Neural cell (in vitro differentiated cells): ENCODE measurements at regions not wholly inside any gene's neighbourhood (a gene's known extent, or its start where the extent isn't known, plus 50 kb on each side); places are given as distances from the start of the nearest gene placed in this dataset.

Experiments
- H2AFZ ChIP-seq: fragments of 200-600, 300-800 bp; sonication (generic), shearing (Covaris generic); 2 replicates; pipeline ENCODE4 v1.6.0; 2014; ENCODE audit warnings: low read depth, mild to moderate bottlenecking, antibody characterized with exemption, low read length, moderate library complexity
- H3F3A ChIP-seq: fragments of 200-600 bp; shearing (Covaris generic); 2 replicates; pipeline ENCODE4 v1.6.1; 2016; ENCODE audit warnings: mild to moderate bottlenecking, moderate library complexity, mixed read lengths, antibody characterized with exemption, low read length; ENCODE audit not compliant: insufficient read depth, poor library complexity, severe bottlenecking
- H3K27ac ChIP-seq: fragments of 200-600, 300-800 bp; sonication (generic), shearing (Covaris generic); 2 replicates; pipeline ENCODE4 v1.5.1; 2014; ENCODE audit warnings: mild to moderate bottlenecking, low read length, moderate library complexity
- H3K27me3 ChIP-seq: fragments of 300-800, 200-600 bp; sonication (generic), shearing (Covaris generic); 2 replicates; pipeline ENCODE4 v1.6.0; 2014; ENCODE audit warnings: mild to moderate bottlenecking, low read depth, low read length, moderate library complexity; ENCODE audit not compliant: insufficient read depth
- H3K36me3 ChIP-seq: fragments of 300-800, 200-600 bp; sonication (generic), shearing (Covaris generic); 2 replicates; pipeline ENCODE4 v1.5.1; 2014; ENCODE audit warnings: mild to moderate bottlenecking, antibody characterized with exemption, low read length, moderate library complexity; ENCODE audit not compliant: insufficient read depth
- H3K4me2 ChIP-seq: fragments of 300-800, 200-600 bp; sonication (generic), shearing (Covaris generic); 2 replicates; pipeline ENCODE4 v1.6.0; 2014; ENCODE audit warnings: mild to moderate bottlenecking, low read length
- H3K4me3 ChIP-seq: fragments of 300-800, 200-600 bp; sonication (generic), shearing (Covaris generic); 2 replicates; pipeline ENCODE4 v1.5.1; 2014; ENCODE audit warnings: mild to moderate bottlenecking, low read length, moderate library complexity
- H3K79me2 ChIP-seq: fragments of 200-600 bp; shearing (Covaris generic); replicated peaks from 2 replicates; pipeline ENCODE4 v1.6.0; 2014; ENCODE audit warnings: mild to moderate bottlenecking, low read length, moderate library complexity; ENCODE audit not compliant: insufficient read depth
- H3K9ac ChIP-seq: fragments of 300-800, 200-600 bp; sonication (generic), shearing (Covaris generic); 2 replicates; pipeline ENCODE4 v1.6.1; 2016; ENCODE audit warnings: mild to moderate bottlenecking, low read length, mixed read lengths
- H3K9me2 ChIP-seq: fragments of 200-600 bp; shearing (Covaris generic); 2 replicates; pipeline ENCODE4 v1.6.1; 2016; ENCODE audit warnings: mild to moderate bottlenecking, low read length, mixed read lengths; ENCODE audit not compliant: insufficient read depth
- H3K9me3 ChIP-seq: fragments of 200-600, 300-800 bp; sonication (generic), shearing (Covaris generic); 2 replicates; pipeline ENCODE4 v1.6.1; 2016; ENCODE audit warnings: mild to moderate bottlenecking, mixed run types, low read length, moderate library complexity, mixed read lengths
- H4K20me1 ChIP-seq: fragments of 200-600 bp; shearing (Covaris generic); 2 replicates; pipeline ENCODE4 v1.6.1; 2016; ENCODE audit warnings: mild to moderate bottlenecking, mixed run types; ENCODE audit not compliant: insufficient read depth
- CTCF ChIP-seq: fragments of 450-650 bp; IDR thresholded peaks from 2 replicates; pipeline ENCODE4 v1.5.1; 2014; ENCODE audit warnings: antibody characterized with exemption, mild to moderate bottlenecking, moderate library complexity; ENCODE audit not compliant: poor library complexity, severe bottlenecking
- EP300 ChIP-seq: fragments of 450-650 bp; conservative IDR thresholded peaks from 2 replicates; pipeline ENCODE4 v1.6.1; 2014; ENCODE audit warnings: antibody characterized with exemption, mild to moderate bottlenecking, moderate library complexity; ENCODE audit not compliant: poor library complexity, severe bottlenecking
- EZH2 ChIP-seq: fragments of 200-600, 300-800 bp; shearing (Covaris generic), sonication (generic); IDR thresholded peaks from 2 replicates; pipeline ENCODE4 v1.6.1; 2014; ENCODE audit warnings: antibody characterized with exemption, low read length, borderline replicate concordance, mild to moderate bottlenecking; ENCODE audit not compliant: insufficient read depth, poor library complexity, severe bottlenecking
- MXI1 ChIP-seq: fragments of 450-650 bp; conservative IDR thresholded peaks from 2 replicates; pipeline ENCODE4 v1.6.1; 2014; ENCODE audit warnings: antibody characterized with exemption, mild to moderate bottlenecking; ENCODE audit not compliant: poor library complexity, severe bottlenecking
- POLR2AphosphoS5 ChIP-seq: IDR thresholded peaks from 2 replicates; pipeline ENCODE4 v1.6.1; 2012
- RAD21 ChIP-seq: fragments of 450-650 bp; conservative IDR thresholded peaks from 2 replicates; pipeline ENCODE4 v1.6.1; 2014; ENCODE audit warnings: antibody characterized with exemption, mild to moderate bottlenecking, moderate library complexity
- REST ChIP-seq: IDR thresholded peaks from 2 replicates; pipeline ENCODE4 v1.6.1; 2012; ENCODE audit warnings: borderline replicate concordance
- SMC3 ChIP-seq: fragments of 450-650 bp; conservative IDR thresholded peaks from 2 replicates; pipeline ENCODE4 v1.6.1; 2014; ENCODE audit warnings: antibody characterized with exemption, mild to moderate bottlenecking, moderate library complexity; ENCODE audit not compliant: poor library complexity
- TAF1 ChIP-seq: IDR thresholded peaks from 2 replicates; pipeline ENCODE4 v1.6.1; 2012; ENCODE audit warnings: low read depth

- H3K4me2 ChIP-seq = no peak overlapping the region
- H3K4me3 ChIP-seq = no peak overlapping the region
Observed at GRCh38 chr9:38298904-38299303, 93.6 kb upstream of the ALDH1B1 start.

DNA sequence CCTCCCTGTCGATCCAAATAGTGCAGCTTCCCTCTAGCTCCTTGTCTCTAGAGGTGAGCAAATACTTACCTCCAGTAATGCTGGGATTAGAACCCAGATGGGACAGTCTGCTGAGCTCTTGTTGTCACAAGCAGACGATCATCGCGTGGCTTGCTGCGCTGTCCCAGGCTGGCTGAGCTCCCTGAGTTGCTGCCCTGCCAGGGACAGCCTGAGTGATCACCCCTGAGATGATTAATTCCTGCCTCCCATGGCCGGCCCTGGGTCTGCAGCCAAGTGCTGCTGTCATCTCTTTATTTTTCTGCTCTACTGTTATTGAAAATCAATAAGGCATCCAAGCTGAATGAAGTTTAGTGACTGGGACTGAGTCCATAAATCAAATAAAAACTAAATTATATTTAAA, 94.0 kb upstream of the ALDH1B1 start:
- no peak overlapping the region for H2AFZ ChIP-seq
- no peak overlapping the region for H3K4me2 ChIP-seq
- no peaks in the 10 kb centered on the region for H3K79me2 ChIP-seq
- H4K20me1 ChIP-seq = no peaks in the 10 kb centered on the region
- H3F3A ChIP-seq = no peaks in the 10 kb centered on the region
- no peaks in the 10 kb centered on the region for H3K36me3 ChIP-seq
- TF ChIP-seq EP300 = no peak
- TF ChIP-seq MXI1 = no peak
- H3K4me3 ChIP-seq = no peak overlapping the region
- no peak overlapping the region for H3K9ac ChIP-seq
- H3K9me3 ChIP-seq = no peaks in the 10 kb centered on the region
- no peaks in the 10 kb centered on the region for H3K27me3 ChIP-seq
- no peak overlapping the region for H3K27ac ChIP-seq
- no peaks in the 10 kb centered on the region for H3K9me2 ChIP-seq

More at GRCh38 chr9:38298904-38299303, 93.6 kb upstream of the ALDH1B1 start:
- Histone ChIP-seq H3K79me2 (no peaks in the 10 kb centered on the region), H3K36me3 (no peaks in the 10 kb centered on the region), H3K27me3 (no peaks in the 10 kb centered on the region), H3K9me3 (no peaks in the 10 kb centered on the region), H2AFZ (no peak overlapping the region), H3K9me2 (no peaks in the 10 kb centered on the region), H3K9ac (no peak overlapping the region), H3F3A (no peaks in the 10 kb centered on the region), H4K20me1 (no peaks in the 10 kb centered on the region), H3K27ac (no peak overlapping the region)
- TF ChIP-seq RAD21 (no peak), REST (no peak), CTCF (no peak), EZH2 (no peak), POLR2AphosphoS5 (no peak), EP300 (no peak), SMC3 (no peak), TAF1 (no peak), MXI1 (no peak)

DNA sequence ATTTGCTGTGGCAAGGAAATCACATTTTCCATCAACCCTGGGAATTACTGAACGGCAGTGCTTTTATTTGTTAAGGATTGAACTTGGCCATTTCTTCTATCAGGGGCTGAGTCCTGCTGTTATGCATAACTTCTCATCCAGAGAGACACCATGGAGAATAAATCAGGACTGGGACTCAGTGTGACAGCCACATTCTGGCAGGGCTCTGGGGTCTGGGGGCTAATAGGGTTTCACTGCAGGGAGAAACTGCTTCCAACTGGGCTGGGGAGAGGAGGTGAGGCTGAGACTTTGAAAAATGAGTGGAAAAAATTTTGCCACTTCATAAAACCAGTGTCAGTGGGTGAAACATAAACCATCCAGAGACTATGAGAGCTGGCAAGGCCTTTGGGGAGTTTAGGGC, 95.7 kb upstream of the ALDH1B1 start:
- Histone ChIP-seq H3K27ac (no peak overlapping the region), H3K36me3 (no peaks in the 10 kb centered on the region), H3K79me2 (no peaks in the 10 kb centered on the region), H3K9ac (no peak overlapping the region), H3K4me3 (no peak overlapping the region), H3K4me2 (no peak overlapping the region), H3K9me3 (no peaks in the 10 kb centered on the region), H3K9me2 (no peaks in the 10 kb centered on the region), H3K27me3 (no peaks in the 10 kb centered on the region), H4K20me1 (no peaks in the 10 kb centered on the region), H2AFZ (no peak overlapping the region), H3F3A (no peaks in the 10 kb centered on the region)
- TF ChIP-seq CTCF (no peak), REST (peak; percentile 21)
